Upper lobe of left lung (tissue), 6 donors: ENCODE measurements at regions not wholly inside any gene's neighbourhood (a gene's known extent, or its start where the extent isn't known, plus 50 kb on each side); places are given as distances from the start of the nearest gene placed in this dataset.

ENCODE experiments used
- ATAC-seq, 2 donors: fragments of 200-7000 bp; cut with Tn5 transposase; one replicate each; pipeline ENCODE4 v1.9.1; 2022; ENCODE audit warnings: mild to moderate bottlenecking in 2 of 2, moderate library complexity in 2 of 2; ENCODE audit not compliant: low FRiP score in 2 of 2
- DNase-seq, 2 donors: peaks; one replicate each; pipeline ENCODE4 v3.0.0-alpha.2; 2019 to 2020
- H3K27ac ChIP-seq, 4 donors: fragments of 200-600 bp; sonication (generic); one replicate each; pipeline ENCODE4 v1.5.1; 2016 to 2019
- H3K27me3 ChIP-seq, 4 donors: fragments of 200-600 bp; sonication (generic); one replicate each; pipeline ENCODE4 v1.5.1; 2017 to 2019
- H3K36me3 ChIP-seq, 4 donors: fragments of 200-600 bp; sonication (generic); one replicate each; pipeline ENCODE4 v1.5.1; 2016 to 2019
- H3K4me1 ChIP-seq, 4 donors: fragments of 200-600 bp; sonication (generic); one replicate each; pipeline ENCODE4 v1.5.1; 2018 to 2019
- H3K4me3 ChIP-seq, 4 donors: fragments of 200-600 bp; sonication (generic); one replicate each; pipeline ENCODE4 v1.5.1; 2017 to 2019; ENCODE audit warnings: mild to moderate bottlenecking in 2 of 4, moderate library complexity in 1 of 4
- H3K9me3 ChIP-seq, 4 donors: fragments of 200-600 bp; sonication (generic); one replicate each; pipeline ENCODE4 v1.5.1; 2018 to 2019
- CTCF ChIP-seq, 6 experiments: fragments of 450-650 bp in 4 of 6; fragments of 200-600 bp in 2 of 6; sonication (generic) in 2 of 6; IDR thresholded peaks; one replicate each; pipeline ENCODE4 v1.5.1; 2016 to 2019; ENCODE audit warnings: antibody characterized with exemption in 6 of 6
- EP300 ChIP-seq, 4 donors: sonication (generic); formaldehyde crosslinking; IDR thresholded peaks; one replicate each; pipeline ENCODE4 v1.5.1; 2017; ENCODE audit warnings: antibody characterized with exemption in 4 of 4, control low read depth in 2 of 4
- POLR2A ChIP-seq, 4 donors: fragments of 450-650 bp; IDR thresholded peaks; one replicate each; pipeline ENCODE4 v1.5.1; 2016 to 2017; ENCODE audit warnings: antibody characterized with exemption in 4 of 4, mild to moderate bottlenecking in 2 of 4
- POLR2AphosphoS5 ChIP-seq, 2 donors: sonication (generic); formaldehyde crosslinking; IDR thresholded peaks; one replicate each; pipeline ENCODE4 v1.5.1; 2017; ENCODE audit warnings: antibody characterized with exemption in 2 of 2
- WGBS, 2 donors: methylation state at CpG; one replicate each; pipeline ENCODE4 v1.1.5; 2017 to 2018; 5-methylcytosine and 5-hydroxymethylcytosine counted together
- donor health status: DM: no; HTN: no; CAD: no; lungs with moderate emphysema.
- donor health status: DM: no; HTN: yes; CAD: no; lungs with severe emphysema.

DNA sequence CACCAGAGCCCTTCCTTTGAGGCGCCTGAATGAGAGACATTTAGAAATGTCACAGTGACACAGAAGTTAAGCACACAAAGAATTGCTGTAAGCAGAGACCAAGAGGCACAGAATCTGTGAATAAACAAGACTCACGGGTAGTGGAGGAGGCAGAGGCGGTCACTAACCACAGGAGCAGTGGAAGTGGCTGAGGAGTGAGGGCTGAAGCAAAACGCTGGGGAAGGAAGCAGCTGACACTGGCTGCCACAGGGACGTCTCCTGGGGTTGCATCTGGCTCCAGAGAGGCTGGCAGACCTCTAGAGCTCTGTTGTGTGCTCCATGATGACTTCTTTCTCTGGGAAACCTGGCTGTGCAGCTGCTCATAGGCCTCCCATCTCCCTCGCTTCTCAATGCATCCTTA is 65.0 kb upstream of the SLC2A12 start:
- H3K36me3 ChIP-seq = no peaks in the 10 kb centered on the region
- 47 to 48% methylated on average over 6 of the region's 6 CpGs for WGBS, 2 donors
- H3K27ac ChIP-seq = no peak overlapping the region
- no peak overlapping the region for H3K4me3 ChIP-seq
- H3K4me1 ChIP-seq = peaks cover 0 to 5% (median 0%) of the 10 kb centered on the region in 4 donors
- ATAC-seq = no peak
- no peaks in the 10 kb centered on the region for H3K9me3 ChIP-seq
- no peaks in the 10 kb centered on the region for H3K27me3 ChIP-seq
- TF ChIP-seq POLR2AphosphoS5 (IDR thresholded peaks at IDR 0.05) = no peak
- no peak for TF ChIP-seq POLR2A (IDR thresholded peaks at IDR 0.05)
- no peak for TF ChIP-seq CTCF (IDR thresholded peaks at IDR 0.05)
- no peak for TF ChIP-seq EP300 (IDR thresholded peaks at IDR 0.05)
- no peak for DNase-seq

DNA sequence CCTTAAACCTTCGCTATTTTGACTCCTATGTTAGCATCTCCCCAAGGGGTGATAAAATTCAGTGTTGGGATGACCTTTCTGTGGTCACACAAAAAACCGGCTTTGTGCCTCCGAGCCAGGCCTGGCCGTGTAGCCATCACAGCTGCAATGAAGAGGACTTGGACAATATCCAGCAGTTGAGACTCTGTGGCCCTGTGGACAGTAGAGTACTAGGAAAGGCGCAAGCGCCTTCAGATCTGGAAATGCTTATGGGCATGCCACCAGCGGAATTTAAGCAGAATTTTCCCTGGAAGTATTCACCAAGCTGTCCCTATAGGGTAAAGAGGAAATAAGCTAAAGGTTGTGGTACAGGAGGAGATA is 63.3 kb upstream of the SLC2A12 start:
- H3K27ac ChIP-seq = no peak overlapping the region
- DNase-seq (no peak), ATAC-seq (no peak)
- 77 to 92% methylated on average over 7 of the region's 7 CpGs for WGBS, 2 donors
- H3K36me3 ChIP-seq = no peaks in the 10 kb centered on the region
- TF ChIP-seq POLR2A (IDR thresholded peaks at IDR 0.05) (no peak), CTCF (IDR thresholded peaks at IDR 0.05) (no peak), EP300 (IDR thresholded peaks at IDR 0.05) (no peak), POLR2AphosphoS5 (IDR thresholded peaks at IDR 0.05) (no peak)
- no peak overlapping the region for H3K4me3 ChIP-seq
- no peaks in the 10 kb centered on the region for H3K27me3 ChIP-seq
- H3K4me1 ChIP-seq = peaks cover 0 to 5% (median 0%) of the 10 kb centered on the region in 4 donors
- no peaks in the 10 kb centered on the region for H3K9me3 ChIP-seq

DNA sequence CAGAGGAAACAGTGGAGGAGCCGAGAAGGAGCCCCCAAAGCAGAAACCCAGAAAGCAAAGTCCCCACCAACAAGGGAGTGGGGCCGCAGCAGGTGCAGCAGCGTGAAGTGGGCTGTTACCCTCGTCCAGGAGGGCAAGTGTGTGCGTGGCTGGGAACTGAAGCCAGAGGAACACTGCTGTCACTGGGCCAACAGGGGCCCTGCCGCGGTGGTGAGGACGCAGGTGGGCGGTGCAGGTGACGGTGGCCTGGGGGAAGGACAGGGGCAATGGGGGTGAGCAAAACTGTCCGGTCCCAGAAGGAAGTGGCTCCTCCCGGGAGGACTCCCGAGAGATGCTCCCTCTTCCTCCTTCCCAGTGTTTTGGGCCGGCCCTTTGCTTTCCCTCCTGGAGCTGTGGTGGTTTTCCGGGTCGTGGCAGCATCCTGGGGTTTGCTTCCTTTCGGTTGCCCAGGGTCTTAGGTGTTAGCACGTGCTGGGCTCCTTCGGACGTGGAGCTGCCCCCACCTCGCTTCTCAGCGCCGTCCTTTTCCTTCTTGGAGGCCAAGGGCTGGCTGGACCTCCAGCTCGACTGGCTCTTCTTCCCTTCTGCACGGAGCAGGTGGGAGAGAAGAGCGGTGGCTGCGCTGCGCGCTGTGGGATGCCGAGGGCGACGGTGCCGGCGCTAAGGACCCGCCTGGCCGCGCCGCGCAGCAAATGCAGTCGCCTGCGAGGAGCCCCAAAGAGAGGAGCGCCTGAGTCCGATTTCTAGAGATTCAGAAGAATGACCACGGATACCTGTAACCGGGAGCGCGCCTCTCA is 62.7 kb upstream of the SLC2A12 start:
- H3K9me3 ChIP-seq = no peaks in the 10 kb centered on the region
- peak; percentile 23 to 45 for ATAC-seq
- H3K4me3 ChIP-seq = no peak overlapping the region
- peak in 1 of 2 donors; percentile 77 for DNase-seq
- 48 to 68% methylated on average over 34 to 45 of the region's 47 CpGs for WGBS, 2 donors
- H3K4me1 ChIP-seq = peaks cover 0 to 5% (median 0%) of the 10 kb centered on the region in 4 donors
- no peak for TF ChIP-seq EP300 (IDR thresholded peaks at IDR 0.05)
- no peak for TF ChIP-seq POLR2AphosphoS5 (IDR thresholded peaks at IDR 0.05)
- TF ChIP-seq CTCF (IDR thresholded peaks at IDR 0.05) = no peak
- TF ChIP-seq POLR2A (IDR thresholded peaks at IDR 0.05) = no peak
- H3K27ac ChIP-seq = no peak overlapping the region
- H3K27me3 ChIP-seq = no peaks in the 10 kb centered on the region
- no peaks in the 10 kb centered on the region for H3K36me3 ChIP-seq

- ATAC-seq (no peak), DNase-seq (no peak)
- Histone ChIP-seq H3K27ac (no peak overlapping the region), H3K4me1 (peaks cover 0 to 5% (median 0%) of the 10 kb centered on the region in 4 donors), H3K36me3 (no peaks in the 10 kb centered on the region), H3K27me3 (no peaks in the 10 kb centered on the region), H3K9me3 (no peaks in the 10 kb centered on the region), H3K4me3 (no peak overlapping the region)
- TF ChIP-seq CTCF (IDR thresholded peaks at IDR 0.05) = no peak
- no peak for TF ChIP-seq POLR2A (IDR thresholded peaks at IDR 0.05)
- no peak for TF ChIP-seq EP300 (IDR thresholded peaks at IDR 0.05)
- TF ChIP-seq POLR2AphosphoS5 (IDR thresholded peaks at IDR 0.05) = no peak
- WGBS, 2 donors = 68 to 74% methylated on average over 3 of the region's 3 CpGs
Observed at GRCh38 chr6:134114489-134114888, 62.1 kb upstream of the SLC2A12 start.

DNA sequence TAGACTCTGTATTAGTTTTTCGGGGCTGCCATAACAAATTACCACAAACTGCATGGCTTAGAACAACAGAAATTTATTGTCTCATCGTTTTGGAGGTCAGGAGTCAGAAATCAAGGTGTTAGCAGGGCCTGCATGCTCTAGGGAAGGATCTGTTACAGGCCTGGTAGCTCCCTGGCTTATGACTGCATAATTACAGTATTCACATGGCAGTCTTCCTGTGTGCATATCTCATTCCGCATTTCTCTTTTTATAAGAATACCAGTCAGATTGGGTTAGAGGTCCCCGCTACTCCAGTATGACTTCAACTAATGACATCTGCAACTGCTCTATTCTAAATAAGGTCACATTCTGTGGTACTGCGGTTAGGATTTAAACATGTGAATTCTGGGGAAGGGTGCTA is 59.3 kb upstream of the SLC2A12 start:
- no peaks in the 10 kb centered on the region for H3K36me3 ChIP-seq
- 91 to 95% methylated on average over 5 of the region's 5 CpGs for WGBS, 2 donors
- DNase-seq (no peak), ATAC-seq (no peak)
- no peaks in the 10 kb centered on the region for H3K27me3 ChIP-seq
- H3K4me1 ChIP-seq = peaks cover 0 to 5% (median 0%) of the 10 kb centered on the region in 4 donors
- H3K4me3 ChIP-seq = no peak overlapping the region
- no peak for TF ChIP-seq POLR2A (IDR thresholded peaks at IDR 0.05)
- no peak for TF ChIP-seq EP300 (IDR thresholded peaks at IDR 0.05)
- TF ChIP-seq CTCF (IDR thresholded peaks at IDR 0.05) = no peak
- no peak for TF ChIP-seq POLR2AphosphoS5 (IDR thresholded peaks at IDR 0.05)
- H3K9me3 ChIP-seq = no peaks in the 10 kb centered on the region
- H3K27ac ChIP-seq = no peak overlapping the region
